22Rv1 (cell line): ENCODE measurements at regions not wholly inside any gene's neighbourhood (a gene's known extent, or its start where the extent isn't known, plus 50 kb on each side); places are given as distances from the start of the nearest gene placed in this dataset.

Source experiments
- CTCF ChIP-seq: fragments of 450-650 bp; IDR thresholded peaks from 2 replicates; pipeline ENCODE4 v1.5.1; 2017; ENCODE audit warnings: mild to moderate bottlenecking
- ZFX ChIP-seq: fragments of 450-650 bp; IDR thresholded peaks from 2 replicates; pipeline ENCODE4 v1.6.1; 2017; ENCODE audit warnings: antibody characterized with exemption, borderline replicate concordance

- TF ChIP-seq CTCF (no peak), ZFX (no peak)
These were observed 254.8 kb downstream of the PHF14 start for GRCh38 chr7:11228515-11228914.
